Keratinocyte (primary cell): ENCODE measurements at regions not wholly inside any gene's neighbourhood (a gene's known extent, or its start where the extent isn't known, plus 50 kb on each side); places are given as distances from the start of the nearest gene placed in this dataset.
"Not testable (repeated sequence)": the region's sequence is repeated elsewhere in the genome, so short reads cannot be mapped to it uniquely, and the experiment has no call there.

Source experiments
- DNase-seq: peaks from one replicate; pipeline ENCODE4 v3.0.0-alpha.2; 2011; ENCODE audit warnings: low read depth, missing footprints, low spot score
- FAIRE-seq: peaks from 2 replicates; lab custom pipeline; 2011; peaks lifted over from hg19 to GRCh38; lab: Jason Lieb, UNC
- H2AFZ ChIP-seq: 2 replicates; pipeline ENCODE4 v1.6.0; 2012; ENCODE audit warnings: low read length, control low read depth, inconsistent platforms; ENCODE audit not compliant: control insufficient read depth
- H3K27ac ChIP-seq: 2 replicates; pipeline ENCODE4 v1.5.1; 2011; ENCODE audit warnings: low read length; ENCODE audit not compliant: control insufficient read depth, insufficient read depth
- H3K27me3 ChIP-seq: 3 replicates; pipeline ENCODE4 v1.6.0; 2011; ENCODE audit warnings: low read length; ENCODE audit not compliant: control insufficient read depth, insufficient read depth; ENCODE audit errors: extremely low read depth
- H3K36me3 ChIP-seq, 2 experiments: 2 replicates in 1 of 2; 3 replicates in 1 of 2; pipeline ENCODE4 v1.5.1; 2011; ENCODE audit warnings: low read length in 2 of 2, mild to moderate bottlenecking in 1 of 2; ENCODE audit not compliant: control insufficient read depth in 2 of 2, insufficient read depth in 2 of 2; ENCODE audit errors: extremely low read depth in 1 of 2
- H3K4me1 ChIP-seq: 3 replicates; pipeline ENCODE4 v1.5.1; 2011; ENCODE audit warnings: low read length; ENCODE audit not compliant: control insufficient read depth, insufficient read depth; ENCODE audit errors: extremely low read depth
- H3K4me2 ChIP-seq: 3 replicates; pipeline ENCODE4 v1.6.0; 2011; ENCODE audit warnings: low read depth, low read length; ENCODE audit not compliant: control insufficient read depth, insufficient read depth; ENCODE audit errors: extremely low read depth
- H3K4me3 ChIP-seq, 3 experiments: fragments of 200-600 bp in 1 of 3; sonication (generic) in 1 of 3; 2 replicates in 2 of 3; 3 replicates in 1 of 3; pipeline ENCODE4 v1.5.1; 2011 to 2016; ENCODE audit warnings: low read length in 3 of 3, mild to moderate bottlenecking in 3 of 3, control low read depth in 2 of 3, inconsistent platforms in 1 of 3, low read depth in 1 of 3, mixed read lengths in 1 of 3, mixed run types in 1 of 3, moderate library complexity in 1 of 3; ENCODE audit not compliant: control insufficient read depth in 2 of 3, insufficient read depth in 2 of 3; ENCODE audit errors: extremely low read depth in 1 of 3
- H3K79me2 ChIP-seq: 2 replicates; pipeline ENCODE4 v1.6.0; 2012; ENCODE audit warnings: low read length; ENCODE audit not compliant: control insufficient read depth, insufficient read depth
- H3K9ac ChIP-seq: 3 replicates; pipeline ENCODE4 v1.6.0; 2011; ENCODE audit warnings: low read length; ENCODE audit not compliant: control insufficient read depth, insufficient read depth; ENCODE audit errors: extremely low read depth
- H3K9me1 ChIP-seq: 3 replicates; pipeline ENCODE4 v1.6.0; 2011; ENCODE audit warnings: low read length; ENCODE audit not compliant: control insufficient read depth, insufficient read depth; ENCODE audit errors: extremely low read depth
- H3K9me3 ChIP-seq: 2 replicates; pipeline ENCODE4 v1.5.1; 2012; ENCODE audit warnings: low read depth, low read length; ENCODE audit not compliant: control insufficient read depth
- H4K20me1 ChIP-seq: 3 replicates; pipeline ENCODE4 v1.6.0; 2011; ENCODE audit warnings: low read length; ENCODE audit not compliant: control insufficient read depth, insufficient read depth; ENCODE audit errors: extremely low read depth
- EZH2 ChIP-seq: IDR thresholded peaks from one replicate; pipeline ENCODE4 v1.6.1; 2012; ENCODE audit warnings: inconsistent platforms, mild to moderate bottlenecking, low read length, moderate library complexity
- dilution Hi-C: fragments of 300-500 bp; cut with MboI; formaldehyde crosslinking; loops from one replicate; pipeline ENCODE4 v1.7.0; 2020; ENCODE audit warnings: low sequenced_read_pairs; ENCODE audit not compliant: extremely low pct_ligation_motif_present
- TF ChIP-seq, protein P1 (sequence below), 3 experiments: IDR thresholded peaks in 1 of 3; conservative IDR thresholded peaks in 1 of 3; optimal IDR thresholded peaks in 1 of 3; 2 replicates in 2 of 3; 3 replicates in 1 of 3; pipeline versions ENCODE3 to v1.5.1; 2011; ENCODE audit warnings: low read length in 3 of 3, mild to moderate bottlenecking in 3 of 3, moderate library complexity in 2 of 3, control low read depth in 1 of 3, inconsistent platforms in 1 of 3; ENCODE audit not compliant: insufficient read depth in 2 of 3; ENCODE audit errors: extremely low read depth in 1 of 3

GRCh38 chr13:80931118-80931517 is 590.2 kb upstream of the SPRY2 start:
- H2AFZ ChIP-seq = no peak overlapping the region
- no peak overlapping the region for H3K9ac ChIP-seq
- H3K79me2 ChIP-seq = no peaks in the 10 kb centered on the region
- TF ChIP-seq EZH2 = no peak
- TF ChIP-seq, protein P1, sequence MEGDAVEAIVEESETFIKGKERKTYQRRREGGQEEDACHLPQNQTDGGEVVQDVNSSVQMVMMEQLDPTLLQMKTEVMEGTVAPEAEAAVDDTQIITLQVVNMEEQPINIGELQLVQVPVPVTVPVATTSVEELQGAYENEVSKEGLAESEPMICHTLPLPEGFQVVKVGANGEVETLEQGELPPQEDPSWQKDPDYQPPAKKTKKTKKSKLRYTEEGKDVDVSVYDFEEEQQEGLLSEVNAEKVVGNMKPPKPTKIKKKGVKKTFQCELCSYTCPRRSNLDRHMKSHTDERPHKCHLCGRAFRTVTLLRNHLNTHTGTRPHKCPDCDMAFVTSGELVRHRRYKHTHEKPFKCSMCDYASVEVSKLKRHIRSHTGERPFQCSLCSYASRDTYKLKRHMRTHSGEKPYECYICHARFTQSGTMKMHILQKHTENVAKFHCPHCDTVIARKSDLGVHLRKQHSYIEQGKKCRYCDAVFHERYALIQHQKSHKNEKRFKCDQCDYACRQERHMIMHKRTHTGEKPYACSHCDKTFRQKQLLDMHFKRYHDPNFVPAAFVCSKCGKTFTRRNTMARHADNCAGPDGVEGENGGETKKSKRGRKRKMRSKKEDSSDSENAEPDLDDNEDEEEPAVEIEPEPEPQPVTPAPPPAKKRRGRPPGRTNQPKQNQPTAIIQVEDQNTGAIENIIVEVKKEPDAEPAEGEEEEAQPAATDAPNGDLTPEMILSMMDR (optimal IDR thresholded peaks at IDR 0.05 in 1 of 3, IDR thresholded peaks at IDR 0.05 in 1 of 3, conservative IDR thresholded peaks at IDR 0.05 in 1 of 3; ENCODE audit: extremely low read depth in 1 of 3, insufficient read depth in 2 of 3, low read length in 3 of 3) = no peak
- H3K9me3 ChIP-seq = no peaks in the 10 kb centered on the region
- no peak overlapping the region for H3K27ac ChIP-seq
- FAIRE-seq = no peak
- dilution Hi-C loops = no loop called here
- H3K9me1 ChIP-seq = no peaks in the 10 kb centered on the region
- no peak for DNase-seq
- no peaks in the 10 kb centered on the region for H3K27me3 ChIP-seq
- H3K4me2 ChIP-seq = no peak overlapping the region
- H3K4me1 ChIP-seq = no peaks in the 10 kb centered on the region
- H3K36me3 ChIP-seq = no peaks in the 10 kb centered on the region
- no peak overlapping the region for H3K4me3 ChIP-seq
- H4K20me1 ChIP-seq = no peaks in the 10 kb centered on the region

GRCh38 chr13:80928241-80928640 is 587.3 kb upstream of the SPRY2 start:
- dilution Hi-C loops = no loop called here
- H3K4me3 ChIP-seq = no peak overlapping the region

DNA sequence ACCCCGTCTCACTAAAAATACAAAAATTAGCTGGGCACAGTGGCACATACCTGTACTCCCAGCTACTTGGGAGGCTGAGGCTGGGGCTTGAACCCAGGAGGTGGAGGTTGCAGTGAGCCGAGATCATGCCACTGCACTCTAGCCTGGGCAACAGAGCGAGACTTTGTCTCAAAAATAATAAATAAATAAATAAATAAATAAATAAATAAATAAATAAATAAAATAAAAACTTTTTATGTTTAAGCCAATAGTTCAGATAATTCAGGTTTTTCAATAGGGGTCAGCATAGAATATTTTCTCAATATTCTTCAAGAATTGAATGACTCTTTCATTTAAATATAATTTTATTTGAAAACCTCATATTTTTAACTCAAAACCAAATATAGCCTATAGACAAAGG is 585.1 kb upstream of the SPRY2 start:
- H3K9me1 ChIP-seq, H3K4me2 ChIP-seq, H3K9me3 ChIP-seq, H3K36me3 ChIP-seq, H3K4me1 ChIP-seq, DNase-seq, H3K27me3 ChIP-seq, H3K4me3 ChIP-seq, H3K79me2 ChIP-seq, H3K9ac ChIP-seq, dilution Hi-C loops, H3K27ac ChIP-seq, FAIRE-seq, H4K20me1 ChIP-seq, H2AFZ ChIP-seq: not testable (repeated sequence)

More at GRCh38 chr13:80928241-80928640, 587.3 kb upstream of the SPRY2 start:
- H3K9ac ChIP-seq = no peak overlapping the region
- TF ChIP-seq, protein P1 (optimal IDR thresholded peaks at IDR 0.05 in 1 of 3, IDR thresholded peaks at IDR 0.05 in 1 of 3, conservative IDR thresholded peaks at IDR 0.05 in 1 of 3; ENCODE audit: extremely low read depth in 1 of 3, insufficient read depth in 2 of 3, low read length in 3 of 3) = no peak
- no peak for TF ChIP-seq EZH2
- H3K36me3 ChIP-seq = no peaks in the 10 kb centered on the region
- H3K9me1 ChIP-seq = no peaks in the 10 kb centered on the region
- no peaks in the 10 kb centered on the region for H4K20me1 ChIP-seq
- H3K79me2 ChIP-seq = no peaks in the 10 kb centered on the region
- H2AFZ ChIP-seq = no peak overlapping the region
- no peaks in the 10 kb centered on the region for H3K4me1 ChIP-seq
- FAIRE-seq = no peak
- no peaks in the 10 kb centered on the region for H3K9me3 ChIP-seq
- H3K27ac ChIP-seq = no peak overlapping the region
- H3K4me2 ChIP-seq = no peak overlapping the region
- H3K27me3 ChIP-seq = no peaks in the 10 kb centered on the region
- no peak for DNase-seq
